ENCODE measurements at regions not wholly inside any gene's neighbourhood (a gene's known extent, or its start where the extent isn't known, plus 50 kb on each side); places are given as distances from the start of the nearest gene placed in this dataset.

DNA sequence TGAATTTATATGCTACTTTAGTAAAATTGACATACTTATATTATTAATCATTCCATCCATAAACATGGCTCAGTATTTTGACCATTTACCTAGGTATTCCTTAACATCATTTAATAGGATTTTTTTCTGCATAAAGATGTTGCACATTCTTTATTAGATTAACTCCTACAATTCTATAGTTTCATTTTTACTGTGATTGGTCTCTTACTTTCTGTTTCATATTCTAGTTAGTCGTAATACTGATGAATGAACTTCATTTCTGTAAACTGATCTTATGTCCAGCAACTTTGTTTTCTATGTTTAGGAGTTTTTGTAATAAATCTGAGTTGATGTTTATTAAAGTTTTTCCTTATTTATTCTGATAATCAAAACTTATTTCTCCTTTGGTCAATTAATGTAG lies 278.2 kb upstream of the CXXC4 start:
- no peak for DNase-seq (ENCODE audit: low spot score)

DNA sequence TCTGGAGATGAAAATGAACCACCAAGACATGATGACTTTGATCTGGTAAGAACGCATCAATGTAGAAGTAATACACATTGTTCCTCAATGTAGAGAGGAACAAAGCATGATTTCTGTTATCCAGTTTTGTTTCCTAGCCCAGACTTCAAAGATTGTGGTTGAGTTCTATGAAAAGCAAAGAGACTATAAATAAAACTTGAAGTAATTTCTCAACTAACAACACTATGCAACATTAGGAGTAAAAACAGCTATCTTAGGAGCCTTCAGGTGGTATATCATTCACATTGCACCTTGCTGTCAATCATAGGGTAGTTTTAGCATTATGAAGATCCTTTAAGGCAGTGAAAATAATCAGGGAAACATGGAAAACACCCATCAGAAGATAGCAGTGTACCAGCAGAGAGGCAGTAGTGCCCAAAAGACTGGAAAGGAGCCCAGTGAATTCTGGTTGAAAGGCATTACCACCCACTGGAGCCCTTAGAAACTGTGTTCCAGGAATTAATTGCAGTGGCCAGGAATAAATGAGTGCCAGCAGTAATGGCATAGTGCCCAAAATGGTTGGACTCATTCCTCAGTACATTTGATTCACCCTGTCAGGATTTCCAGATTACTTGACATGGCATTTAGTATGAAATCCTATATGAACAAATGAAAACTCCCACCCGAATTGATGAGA lies 300.7 kb upstream of the CXXC4 start:
- no peak for DNase-seq (ENCODE audit: low spot score)

DNA sequence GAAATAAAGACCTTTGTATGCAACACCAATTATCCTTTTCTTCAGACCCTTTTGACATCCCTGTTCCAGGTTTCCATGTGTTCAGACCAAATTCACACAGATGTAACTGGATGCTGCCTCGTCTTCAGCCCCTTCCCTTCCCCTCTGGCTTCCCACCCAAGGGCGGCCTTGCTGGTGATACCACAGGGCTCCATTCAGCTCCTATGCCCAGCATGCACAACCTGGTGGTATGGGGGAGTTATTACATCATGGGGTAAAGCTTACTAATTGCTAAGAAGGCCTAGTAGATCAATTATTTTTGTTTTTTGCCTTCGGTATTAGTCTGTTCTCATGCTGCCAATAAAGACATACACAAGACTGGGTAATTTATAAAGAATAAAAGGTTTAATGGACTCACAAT lies 317.0 kb upstream of the CXXC4 start:
- no peak for DNase-seq (ENCODE audit: low spot score)

DNA sequence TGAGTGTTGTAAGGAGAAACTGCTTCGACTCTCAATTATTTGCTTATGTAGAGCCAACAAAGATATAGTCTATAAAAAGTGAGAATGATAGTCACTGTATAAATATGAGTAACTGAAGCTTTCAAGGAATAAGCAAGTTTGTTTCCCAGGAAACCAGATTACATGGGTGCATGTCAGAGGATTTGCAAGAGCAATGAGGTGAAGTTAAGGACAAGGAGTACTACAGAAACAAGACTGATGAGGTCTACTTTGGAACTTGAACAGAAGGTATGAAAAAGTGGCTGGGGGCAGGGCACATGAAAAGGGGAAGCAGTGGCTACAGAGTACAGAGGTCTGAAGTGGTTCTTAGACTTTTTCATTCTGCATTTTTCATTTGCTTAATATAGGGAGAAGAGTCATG lies 321.0 kb upstream of the CXXC4 start:
- no peak for DNase-seq (ENCODE audit: low spot score)

DNA sequence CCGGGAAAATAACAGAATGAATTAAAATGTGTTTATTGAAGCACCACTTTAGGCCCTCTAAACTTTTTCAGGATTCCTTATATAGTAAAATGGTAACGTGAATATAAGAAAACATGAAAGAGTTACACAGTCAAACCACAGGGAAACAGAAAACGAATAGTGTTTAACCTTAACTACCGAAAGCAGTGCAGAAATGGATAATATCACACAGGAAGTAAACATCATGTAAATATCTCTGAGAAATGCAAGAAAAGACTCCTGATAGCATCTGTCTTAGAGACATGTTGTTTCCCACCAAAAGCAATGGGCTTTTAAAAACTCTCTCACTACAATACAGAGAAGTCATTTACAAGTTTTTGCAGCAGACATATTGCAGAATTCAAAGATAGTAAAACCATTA lies 323.9 kb upstream of the CXXC4 start:
- no peak for DNase-seq (ENCODE audit: low spot score)

DNA sequence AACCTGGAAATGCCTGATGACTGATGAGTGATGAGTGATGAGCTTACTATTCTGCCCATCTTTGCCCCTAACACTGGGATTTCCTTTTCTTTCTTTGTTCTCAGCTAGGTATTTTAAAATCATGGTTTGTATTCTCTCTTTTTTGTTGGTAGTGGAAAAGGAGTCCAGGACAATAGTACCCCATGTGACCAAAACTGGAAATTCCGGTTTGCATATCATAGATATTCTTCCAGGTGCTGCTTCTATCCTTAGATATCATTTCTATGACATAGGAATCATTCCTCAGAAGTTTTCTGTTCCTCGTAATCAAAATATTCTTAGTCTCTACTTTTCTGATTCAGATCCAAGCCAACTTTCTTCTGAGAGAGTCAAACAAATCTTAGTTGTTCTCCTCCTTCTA lies 320.5 kb upstream of the TET2 start:
- DNase-seq (ENCODE audit: low spot score): no peak

DNA sequence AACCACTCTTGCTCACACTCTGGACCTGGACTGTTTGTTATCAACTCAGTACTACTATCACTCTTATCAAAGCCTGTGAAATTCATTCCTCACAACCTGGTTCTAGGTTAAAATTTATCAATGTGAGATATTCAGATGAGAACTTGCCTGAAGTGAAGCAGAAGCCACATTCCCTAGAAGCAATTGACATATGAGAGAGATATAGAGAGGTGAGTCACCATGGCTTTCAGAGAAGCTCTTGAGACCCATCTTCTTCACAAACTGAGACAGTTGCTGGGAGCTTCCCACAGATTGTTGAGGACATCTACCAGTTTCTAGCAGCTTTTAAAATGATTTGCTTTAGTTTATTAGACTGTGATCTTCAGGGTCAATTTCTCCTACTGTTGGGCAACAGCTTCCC lies 316.9 kb upstream of the TET2 start:
- no peak for DNase-seq (ENCODE audit: low spot score)

DNA sequence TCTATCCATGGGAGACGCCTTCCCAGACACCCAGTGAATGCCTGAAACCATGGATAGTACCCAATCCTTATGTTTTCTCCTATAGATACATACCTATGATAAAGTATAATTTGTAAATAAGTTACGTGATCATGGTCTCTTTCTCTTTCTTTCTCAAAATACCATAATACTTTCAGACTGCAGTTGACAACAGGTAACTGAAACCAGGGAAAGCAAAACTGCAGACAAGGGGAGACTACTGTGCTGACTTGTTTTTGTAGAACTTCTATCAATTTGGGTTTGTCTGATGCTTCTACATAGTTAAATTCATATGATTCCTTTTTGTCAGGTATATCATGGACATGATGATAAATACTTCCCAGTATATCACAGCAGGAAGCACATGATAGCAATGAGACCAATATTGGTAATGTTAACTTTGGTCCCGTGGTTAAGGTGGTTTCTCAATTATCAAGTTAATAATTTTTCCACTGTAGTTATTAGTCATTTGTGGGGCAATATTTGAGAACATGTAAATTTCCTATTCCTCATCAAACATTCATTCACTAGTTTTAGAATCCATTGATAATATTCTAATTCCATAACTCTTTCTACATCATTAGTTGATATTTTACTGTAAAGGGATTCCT lies 298.0 kb upstream of the TET2 start:
- no peak for DNase-seq (ENCODE audit: low spot score)

DNA sequence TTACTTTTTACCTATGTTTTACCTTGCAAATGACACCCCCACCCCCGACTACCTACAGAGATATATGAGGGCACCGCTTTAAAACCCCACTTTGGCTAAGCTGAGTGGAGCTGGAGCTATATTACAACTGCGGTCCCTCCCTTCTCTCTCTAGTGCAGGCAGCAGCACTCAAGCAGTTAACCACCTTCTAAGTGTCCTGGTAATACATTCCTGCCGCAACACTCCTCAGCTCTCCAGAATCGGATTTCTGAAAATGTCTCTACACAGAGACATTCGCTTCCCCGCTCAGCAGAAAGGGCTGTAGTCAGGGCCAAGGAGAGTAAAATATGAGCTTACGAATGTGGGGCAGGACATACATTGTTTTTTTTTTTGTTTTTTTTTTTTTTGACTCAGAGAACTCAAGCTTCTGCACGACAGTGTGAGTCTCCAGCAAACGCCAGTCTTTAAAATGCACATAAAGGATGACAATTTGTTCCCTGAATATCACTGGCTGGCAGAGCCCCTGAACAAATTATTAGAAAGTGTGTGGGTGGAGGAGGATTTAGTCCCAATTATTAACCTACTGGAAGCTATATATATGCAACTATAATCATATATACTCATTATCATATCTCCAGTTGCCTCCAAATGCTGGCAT lies 287.0 kb upstream of the TET2 start:
- DNase-seq (ENCODE audit: low spot score): no peak

DNA sequence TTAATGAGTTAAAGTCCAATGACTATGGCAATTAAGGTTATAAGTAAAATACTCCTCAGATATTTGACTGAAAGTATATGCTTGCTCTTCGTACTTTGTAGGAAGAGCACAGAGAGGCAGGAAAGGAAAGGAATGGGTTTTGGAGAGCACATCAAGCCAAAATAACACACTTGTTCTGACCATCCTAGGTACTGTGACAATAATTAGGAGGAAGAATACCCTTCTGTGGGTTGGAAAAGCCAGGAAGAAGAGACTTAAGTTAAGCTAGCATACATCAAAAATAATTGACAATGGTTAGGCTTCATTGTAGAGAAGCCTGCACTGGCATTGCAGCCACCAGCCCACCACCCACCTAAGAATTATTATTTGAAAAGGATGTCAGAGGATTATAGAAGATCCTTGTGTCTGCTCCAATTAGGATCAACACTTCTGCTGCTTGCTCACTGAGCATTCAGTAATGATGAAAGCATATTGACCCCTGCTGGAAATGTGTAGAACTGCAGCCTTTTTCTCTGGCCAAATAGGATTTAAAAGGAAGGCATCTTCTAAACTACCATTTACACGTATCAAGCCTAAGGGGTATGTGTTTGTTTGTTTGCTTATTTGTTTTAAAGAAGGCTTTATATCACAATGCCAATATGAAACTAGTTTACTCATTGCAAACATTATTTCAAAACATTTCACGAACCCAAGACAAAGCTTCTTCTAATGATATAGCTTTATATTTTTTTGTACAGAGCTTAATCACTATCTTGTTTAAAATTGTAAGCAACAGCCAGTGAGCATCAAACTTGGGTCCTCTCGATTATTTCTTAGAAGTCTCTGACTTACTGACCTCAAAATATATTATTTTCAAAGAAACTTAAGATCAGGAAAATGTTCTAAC lies 286.2 kb upstream of the TET2 start:
- peak; percentile 59 for DNase-seq (ENCODE audit: low spot score)

DNA sequence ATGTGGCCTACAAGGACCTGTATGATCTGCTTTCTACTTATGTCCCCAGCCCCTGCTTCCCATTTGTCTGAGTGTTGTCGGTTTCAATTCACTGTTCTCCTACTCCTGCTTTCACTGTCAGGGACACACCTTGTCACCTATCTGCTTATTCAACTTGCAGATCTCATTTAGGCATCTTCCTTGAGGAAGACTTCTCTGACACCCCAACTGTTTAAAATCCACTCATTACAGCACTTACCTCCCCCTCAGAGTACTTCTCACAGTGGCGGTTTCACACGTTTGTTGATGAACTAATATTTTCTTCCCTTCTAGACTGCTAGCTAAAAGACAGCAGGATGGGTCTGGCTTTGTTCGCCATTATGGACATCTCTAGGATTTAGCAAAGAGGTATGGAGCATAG lies 279.9 kb upstream of the TET2 start:
- no peak for DNase-seq (ENCODE audit: low spot score)

DNA sequence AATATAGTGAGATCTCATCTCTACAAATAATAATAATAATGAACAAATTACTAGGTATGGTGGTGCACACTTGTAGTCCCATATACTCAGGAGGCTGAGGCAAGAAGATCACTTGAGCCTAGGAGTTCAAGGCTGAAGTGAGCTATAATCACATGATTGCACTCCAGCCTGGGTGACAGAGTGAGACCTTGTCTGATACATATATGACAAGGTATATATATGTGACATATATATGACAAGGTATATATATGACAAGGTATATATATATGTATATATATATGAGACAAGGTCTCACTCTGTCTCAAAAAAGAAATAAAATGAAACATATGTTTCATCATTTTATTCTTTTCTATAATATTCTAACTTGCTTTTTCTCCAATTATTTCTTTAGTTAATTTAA lies 278.1 kb upstream of the TET2 start:
- no peak for DNase-seq (ENCODE audit: low spot score)

DNA sequence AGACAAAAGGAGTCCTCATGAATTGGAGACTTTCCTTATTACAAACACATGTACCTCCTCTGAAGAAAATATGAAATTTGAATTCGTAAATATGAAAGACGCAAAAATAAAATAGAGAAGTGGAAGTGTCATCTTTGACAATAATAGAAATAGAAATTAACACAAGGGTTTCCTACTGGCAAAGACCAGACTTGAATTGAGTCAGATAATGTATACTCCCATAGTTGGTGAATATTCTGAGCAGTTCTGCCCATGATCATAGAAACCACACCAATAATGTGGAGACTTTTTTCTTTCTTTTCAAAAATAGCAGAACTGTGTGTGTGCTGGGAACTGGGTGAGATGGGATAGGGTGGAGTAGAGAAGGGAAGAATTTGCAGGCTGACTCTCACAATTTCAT lies 277.7 kb upstream of the TET2 start:
- DNase-seq (ENCODE audit: low spot score): no peak

DNA sequence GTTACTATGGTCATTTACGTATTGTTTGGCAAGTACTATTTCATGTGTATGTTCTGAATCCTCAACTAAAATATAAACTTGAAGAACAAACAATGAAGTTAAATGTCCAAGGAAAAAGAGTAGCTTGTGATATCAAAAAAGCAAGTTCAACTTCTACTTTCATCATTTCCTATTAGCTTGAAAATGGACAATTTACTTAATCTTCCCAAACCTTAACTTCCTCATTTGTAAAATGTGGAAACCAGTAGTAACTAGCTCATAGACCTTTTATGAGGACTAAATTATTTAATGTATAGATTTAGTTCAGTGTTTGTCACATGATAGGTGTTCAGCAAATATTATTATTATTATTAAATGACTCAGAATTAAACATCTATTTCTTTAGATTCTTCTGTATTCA lies 276.8 kb upstream of the TET2 start:
- no peak for DNase-seq (ENCODE audit: low spot score)

DNA sequence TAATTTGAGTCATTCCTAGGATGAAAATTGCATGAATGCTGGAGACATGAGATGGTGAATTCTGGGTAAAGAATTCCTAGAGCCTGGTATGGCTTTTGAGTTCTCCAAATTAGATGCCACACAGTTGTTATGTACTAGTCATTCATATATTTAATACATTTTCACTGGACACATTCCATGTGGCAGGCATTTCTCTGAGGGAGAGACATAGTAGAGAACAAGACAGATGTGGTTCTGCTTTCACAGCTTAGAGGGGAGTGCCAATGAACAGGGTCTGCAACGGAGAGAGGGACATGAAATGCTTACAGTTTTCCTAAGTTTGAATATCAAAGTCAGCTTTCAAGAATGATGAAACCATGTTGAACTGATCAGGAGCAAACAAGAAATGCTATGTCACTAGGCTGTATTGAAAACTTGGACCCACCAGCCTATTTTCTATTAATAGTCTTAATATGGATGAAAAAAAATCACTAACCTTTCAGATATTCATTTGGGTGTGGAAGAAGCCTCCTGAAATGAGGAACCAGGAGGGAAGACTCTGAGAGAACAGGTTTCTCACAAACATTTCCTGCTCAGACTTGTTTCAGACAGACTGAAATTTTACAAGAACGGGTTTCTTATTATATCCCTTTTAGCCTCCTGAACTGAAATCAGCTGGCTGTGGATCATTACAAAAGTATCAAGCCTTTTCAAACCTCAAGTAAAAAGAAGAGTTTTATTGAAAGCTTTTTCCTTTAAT lies 276.0 kb upstream of the TET2 start:
- DNase-seq (ENCODE audit: low spot score): no peak

DNA sequence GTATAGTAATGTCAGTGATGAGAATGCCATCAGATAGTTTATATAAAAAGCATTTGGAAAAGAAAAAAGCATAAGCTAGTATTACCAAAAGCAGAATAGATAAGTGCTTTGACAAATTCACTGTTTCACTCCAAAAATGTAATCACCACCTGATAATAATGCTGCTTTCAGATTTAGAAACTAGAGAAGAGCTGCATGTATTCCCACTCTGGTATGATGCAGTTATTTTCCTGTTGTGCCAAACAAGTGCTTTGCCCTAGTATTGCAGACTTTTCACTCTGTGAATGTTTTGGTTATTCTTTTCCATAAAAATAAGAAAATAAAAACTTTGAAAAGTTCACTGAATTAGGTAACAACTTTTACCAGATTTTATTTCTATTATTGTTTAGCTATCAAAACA lies 267.7 kb upstream of the TET2 start:
- no peak for DNase-seq (ENCODE audit: low spot score)

DNA sequence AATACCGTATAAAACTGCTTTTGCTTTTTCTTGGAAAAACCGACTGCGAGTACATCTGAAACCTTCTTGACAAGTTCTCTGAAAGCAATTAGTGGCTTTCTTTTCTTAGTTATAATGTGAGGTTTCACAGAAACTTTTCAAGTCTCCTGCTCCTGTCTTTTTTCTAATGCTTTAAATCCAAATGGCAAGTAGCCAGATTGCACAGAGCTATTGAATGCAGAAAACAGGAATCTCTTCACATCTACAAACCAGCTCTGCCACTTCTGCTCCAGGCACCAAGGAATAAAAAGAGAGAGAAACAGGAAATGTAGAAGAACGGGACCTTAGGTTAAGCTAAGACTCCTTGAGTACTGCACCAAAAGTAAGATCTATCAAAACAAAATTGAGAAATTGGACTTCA lies 267.3 kb upstream of the TET2 start:
- no peak for DNase-seq (ENCODE audit: low spot score)

DNA sequence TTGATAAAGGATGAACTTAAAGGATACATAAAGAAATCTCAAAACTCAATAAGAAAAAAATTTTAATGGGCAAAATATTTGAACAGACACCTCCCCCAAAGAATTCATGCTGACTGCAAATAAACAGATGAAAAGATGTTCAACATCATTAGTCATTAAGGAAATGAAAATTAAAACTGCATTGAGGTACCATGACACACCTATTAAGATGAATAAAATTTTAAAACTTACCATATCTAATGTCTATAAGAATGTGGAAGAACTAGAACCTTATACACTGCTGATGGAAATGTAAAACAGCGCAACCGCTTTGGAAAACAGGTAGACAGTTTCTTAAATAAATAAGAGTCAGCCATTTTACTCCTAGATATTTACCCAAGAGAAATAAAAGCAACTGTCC lies 266.8 kb upstream of the TET2 start:
- no peak for DNase-seq (ENCODE audit: low spot score)

DNA sequence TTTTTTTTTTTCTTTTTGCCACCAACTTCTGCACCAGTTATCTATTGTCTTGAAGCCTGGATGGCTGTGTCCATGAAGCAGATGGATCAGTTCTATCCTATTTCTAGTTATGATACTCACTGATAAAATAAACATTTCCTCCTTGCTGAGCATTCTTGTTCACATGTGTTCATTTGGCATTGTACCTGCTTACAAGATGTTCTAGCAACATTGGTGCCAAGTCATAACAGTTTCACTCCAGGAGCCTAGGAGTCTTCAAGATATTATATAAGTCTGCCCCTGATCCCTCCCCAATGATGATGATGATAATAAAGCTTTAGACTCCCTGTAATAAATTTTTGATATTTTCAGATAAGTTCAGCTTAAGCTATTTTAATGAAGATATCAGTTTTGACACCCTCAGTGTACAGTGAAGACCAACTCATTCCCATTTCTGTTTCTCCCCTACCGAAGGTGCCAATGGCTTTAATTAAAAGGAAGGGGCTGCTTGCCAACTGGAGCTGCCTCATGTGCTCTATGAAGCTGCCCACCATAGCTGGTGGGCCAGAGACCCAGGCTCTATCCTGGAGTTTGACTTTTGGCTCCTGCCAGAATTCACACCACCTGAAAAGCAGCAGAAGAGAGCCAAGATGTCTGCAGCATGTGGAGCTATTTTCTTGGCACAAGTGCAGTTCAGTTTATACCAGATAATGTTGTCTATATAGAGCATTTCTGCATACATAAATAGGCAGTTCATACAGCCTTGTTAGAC lies 265.4 kb upstream of the TET2 start:
- DNase-seq (ENCODE audit: low spot score): no peak

DNA sequence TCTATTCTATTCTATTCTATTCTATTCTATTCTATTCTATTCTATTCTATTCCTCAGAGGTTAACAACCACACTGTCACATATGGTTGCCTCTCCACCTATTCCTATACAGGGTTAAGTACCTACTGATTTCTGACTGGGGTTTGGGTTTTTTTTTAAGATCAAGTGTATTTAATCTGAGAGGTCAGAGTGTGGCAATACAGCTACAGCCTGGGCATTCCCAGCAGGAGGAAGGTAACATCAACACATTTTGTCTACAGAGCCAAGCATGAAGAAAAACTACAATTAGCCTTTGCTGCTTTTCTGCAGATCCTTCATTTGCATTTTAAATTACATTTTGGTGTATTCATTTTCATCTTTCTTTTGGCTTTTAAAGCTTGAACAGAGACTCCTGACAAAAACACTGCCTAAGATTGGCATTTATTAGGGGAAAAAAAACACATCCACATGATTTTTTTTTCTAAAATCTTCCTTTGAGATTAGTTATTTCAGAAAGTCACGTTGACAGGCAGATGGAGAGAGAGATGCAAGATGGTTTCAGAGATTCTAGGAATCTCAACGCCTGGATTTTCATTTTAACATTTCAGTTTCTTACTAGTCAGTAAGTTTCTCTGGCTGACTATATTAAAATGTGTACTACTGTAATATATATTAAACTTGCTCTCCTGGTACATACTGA lies 255.9 kb upstream of the TET2 start:
- no peak for DNase-seq (ENCODE audit: low spot score)

Data from H4 (cell line).